ENCODE measurements at regions not wholly inside any gene's neighbourhood (a gene's known extent, or its start where the extent isn't known, plus 50 kb on each side); places are given as distances from the start of the nearest gene placed in this dataset.

DNA sequence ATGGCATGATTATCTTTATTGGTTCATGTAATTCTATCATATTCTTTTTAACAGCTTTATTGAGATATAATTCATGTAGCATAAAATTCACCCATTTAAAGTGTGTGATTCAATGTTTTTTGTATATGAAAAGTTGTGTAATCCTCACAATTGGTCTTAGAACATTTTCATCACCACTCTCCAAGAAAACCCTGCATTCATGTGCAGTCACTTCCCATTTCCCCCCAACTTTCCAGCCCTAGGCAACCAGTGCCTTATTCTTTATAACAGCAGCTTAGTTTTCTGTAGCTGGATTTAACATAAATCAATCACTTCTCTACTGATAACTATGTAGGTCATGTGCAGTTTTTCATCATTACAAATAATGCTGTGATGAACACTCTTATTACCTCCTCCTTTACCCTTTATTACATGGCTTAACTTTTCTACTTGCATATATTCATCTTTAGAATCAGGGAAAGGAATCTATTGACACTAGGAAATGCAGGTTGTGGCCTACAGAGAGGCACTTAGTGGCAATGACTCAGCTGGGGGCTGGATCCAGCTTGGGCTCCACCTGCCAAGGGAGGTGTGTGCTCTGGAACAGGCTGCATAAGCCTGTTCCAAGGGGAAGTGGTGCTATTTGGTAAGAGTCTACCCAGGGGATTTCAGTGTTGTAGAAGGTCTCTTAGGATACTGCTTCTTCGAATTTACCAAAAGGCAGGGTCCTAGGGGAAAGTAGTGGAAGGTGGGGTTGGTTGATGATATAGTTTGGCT lies 89.1 kb downstream of the ETAA1 start:
- CTCF ChIA-PET: no interaction called here
- H3K4me3 ChIP-seq (ENCODE audit: low read length): no peak overlapping the region
- no peak overlapping the region for H3K4me3 Mint-ChIP-seq
- H3K4me1 Mint-ChIP-seq: no peaks in the 10 kb centered on the region
- no peaks in the 10 kb centered on the region for H3K4me1 ChIP-seq (ENCODE audit: insufficient read depth, low read length)
- DNase-seq: no peak
- H3K36me3 ChIP-seq (ENCODE audit: insufficient read depth, low read length): no peaks in the 10 kb centered on the region
- H3K36me3 Mint-ChIP-seq: no peaks in the 10 kb centered on the region
- H3K27ac ChIP-seq (ENCODE audit: low read depth, low read length): no peak overlapping the region
- POLR2A ChIA-PET: no interaction called here
- H3K27ac Mint-ChIP-seq: no peak overlapping the region
- H3K27me3 Mint-ChIP-seq: no peaks in the 10 kb centered on the region
- no peaks in the 10 kb centered on the region for H3K9me3 ChIP-seq (ENCODE audit: low read length)
- H3K9me3 Mint-ChIP-seq: no peaks in the 10 kb centered on the region
- H3K27me3 ChIP-seq (ENCODE audit: insufficient read depth, low read length, poor library complexity, severe bottlenecking): no peaks in the 10 kb centered on the region

DNA sequence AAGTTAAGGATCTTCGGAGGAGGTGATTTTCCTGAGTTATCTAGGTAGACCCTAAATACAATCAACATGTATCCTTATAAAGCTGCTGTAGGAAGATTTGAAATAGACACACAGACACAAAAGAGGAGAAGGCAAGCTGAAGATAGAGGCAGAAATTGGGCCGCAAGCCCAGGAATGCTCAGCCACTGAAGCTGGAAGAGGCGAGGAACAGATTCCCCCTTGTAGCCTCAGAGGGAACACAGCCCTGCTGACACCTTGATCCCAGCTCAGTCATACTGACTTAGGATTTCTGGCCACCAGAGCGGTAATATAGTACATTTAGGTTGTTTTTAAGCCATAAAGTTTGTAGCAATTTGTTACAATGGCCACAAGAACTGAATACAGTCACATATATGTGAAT lies 90.9 kb downstream of the ETAA1 start:
- no peaks in the 10 kb centered on the region for H3K4me1 Mint-ChIP-seq
- Histone ChIP-seq H3K9me3 (ENCODE audit: low read length) (no peaks in the 10 kb centered on the region), H3K27me3 (ENCODE audit: insufficient read depth, low read length, poor library complexity, severe bottlenecking) (no peaks in the 10 kb centered on the region), H3K27ac (ENCODE audit: low read depth, low read length) (no peak overlapping the region), H3K4me3 (ENCODE audit: low read length) (no peak overlapping the region), H3K4me1 (ENCODE audit: insufficient read depth, low read length) (no peaks in the 10 kb centered on the region), H3K36me3 (ENCODE audit: insufficient read depth, low read length) (no peaks in the 10 kb centered on the region)
- ChIA-PET POLR2A (no interaction called here), CTCF (no interaction called here)
- H3K4me3 Mint-ChIP-seq: no peak overlapping the region
- no peaks in the 10 kb centered on the region for H3K36me3 Mint-ChIP-seq
- H3K27me3 Mint-ChIP-seq: no peaks in the 10 kb centered on the region
- DNase-seq: no peak
- H3K9me3 Mint-ChIP-seq: no peaks in the 10 kb centered on the region
- H3K27ac Mint-ChIP-seq: no peak overlapping the region

DNA sequence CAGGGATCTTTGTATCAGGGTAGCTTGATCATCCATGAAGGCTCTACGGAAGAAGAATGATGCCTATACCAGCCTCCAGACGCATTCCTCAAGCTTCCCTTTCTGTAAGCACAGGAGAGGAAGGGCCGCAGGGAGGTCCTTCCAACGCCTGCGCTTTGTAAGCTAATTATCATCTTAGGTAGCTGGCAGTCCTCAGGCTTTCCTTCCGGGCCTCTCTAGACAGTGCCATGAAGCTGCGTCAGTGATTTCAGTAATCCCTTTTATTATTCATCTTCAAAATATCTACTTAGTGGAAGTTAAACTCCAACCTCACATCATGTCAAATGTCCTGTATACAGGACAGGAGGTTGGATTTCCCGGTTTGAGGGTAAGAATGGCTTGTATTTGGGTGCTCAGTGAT lies 92.3 kb downstream of the ETAA1 start:
- peaks cover 0 to 1% of the 10 kb centered on the region in 2 donors for H3K27me3 Mint-ChIP-seq
- Histone ChIP-seq H3K4me1 (ENCODE audit: insufficient read depth, low read length) (no peaks in the 10 kb centered on the region), H3K27ac (ENCODE audit: low read depth, low read length) (no peak overlapping the region), H3K27me3 (ENCODE audit: insufficient read depth, low read length, poor library complexity, severe bottlenecking) (no peaks in the 10 kb centered on the region), H3K4me3 (ENCODE audit: low read length) (no peak overlapping the region), H3K36me3 (ENCODE audit: insufficient read depth, low read length) (no peaks in the 10 kb centered on the region), H3K9me3 (ENCODE audit: low read length) (no peaks in the 10 kb centered on the region)
- H3K36me3 Mint-ChIP-seq: no peaks in the 10 kb centered on the region
- H3K4me3 Mint-ChIP-seq: no peak overlapping the region
- ChIA-PET CTCF (no interaction called here), POLR2A (no interaction called here)
- no peaks in the 10 kb centered on the region for H3K4me1 Mint-ChIP-seq
- H3K9me3 Mint-ChIP-seq: no peaks in the 10 kb centered on the region
- DNase-seq: no peak
- H3K27ac Mint-ChIP-seq: no peak overlapping the region

GRCh38 chr2:67498931-67499330 lies 101.8 kb downstream of the ETAA1 start:
- Histone ChIP-seq H3K27ac (ENCODE audit: low read depth, low read length) (no peak overlapping the region), H3K4me1 (ENCODE audit: insufficient read depth, low read length) (no peaks in the 10 kb centered on the region), H3K4me3 (ENCODE audit: low read length) (no peak overlapping the region), H3K27me3 (ENCODE audit: insufficient read depth, low read length, poor library complexity, severe bottlenecking) (no peaks in the 10 kb centered on the region), H3K9me3 (ENCODE audit: low read length) (no peaks in the 10 kb centered on the region), H3K36me3 (ENCODE audit: insufficient read depth, low read length) (no peaks in the 10 kb centered on the region)
- H3K4me3 Mint-ChIP-seq: no peak overlapping the region
- POLR2A ChIA-PET: no interaction called here
- peaks cover 0 to 5% of the 10 kb centered on the region in 2 donors for H3K27me3 Mint-ChIP-seq
- DNase-seq: no peak
- H3K4me1 Mint-ChIP-seq: no peaks in the 10 kb centered on the region
- H3K9me3 Mint-ChIP-seq: peaks cover 0 to 2% (median 0%) of the 10 kb centered on the region in 5 donors
- CTCF ChIA-PET: no interaction called here
- H3K27ac Mint-ChIP-seq: no peak overlapping the region
- no peaks in the 10 kb centered on the region for H3K36me3 Mint-ChIP-seq

DNA sequence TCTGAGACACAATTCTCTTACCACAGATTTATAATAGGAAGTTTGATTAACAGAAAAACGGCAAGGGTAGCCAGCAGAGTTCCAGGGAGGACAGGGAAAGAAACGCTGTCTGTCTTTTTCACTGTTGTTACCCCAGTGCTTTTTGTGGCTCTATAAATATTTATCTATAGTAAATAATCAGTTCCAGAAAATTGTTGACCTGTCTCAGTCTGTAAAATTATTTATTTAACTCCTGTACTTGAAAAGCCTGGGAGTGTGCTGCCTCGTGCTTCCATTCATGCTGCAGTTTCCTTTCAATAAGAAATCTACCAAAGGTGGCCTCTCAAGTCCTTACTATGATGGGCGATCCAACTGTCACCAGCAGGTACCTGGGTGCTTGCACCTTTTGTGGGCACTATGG lies 102.9 kb downstream of the ETAA1 start:
- Histone ChIP-seq H3K9me3 (ENCODE audit: low read length) (no peaks in the 10 kb centered on the region), H3K27me3 (ENCODE audit: insufficient read depth, low read length, poor library complexity, severe bottlenecking) (no peaks in the 10 kb centered on the region), H3K27ac (ENCODE audit: low read depth, low read length) (no peak overlapping the region), H3K4me1 (ENCODE audit: insufficient read depth, low read length) (no peaks in the 10 kb centered on the region), H3K36me3 (ENCODE audit: insufficient read depth, low read length) (no peaks in the 10 kb centered on the region), H3K4me3 (ENCODE audit: low read length) (no peak overlapping the region)
- no peak overlapping the region for H3K27ac Mint-ChIP-seq
- no peaks in the 10 kb centered on the region for H3K4me1 Mint-ChIP-seq
- POLR2A ChIA-PET: no interaction called here
- H3K9me3 Mint-ChIP-seq: peaks cover 0 to 2% (median 0%) of the 10 kb centered on the region in 5 donors
- no peaks in the 10 kb centered on the region for H3K36me3 Mint-ChIP-seq
- no peak for DNase-seq
- peaks cover 0 to 5% of the 10 kb centered on the region in 2 donors for H3K27me3 Mint-ChIP-seq
- CTCF ChIA-PET: no interaction called here
- no peak overlapping the region for H3K4me3 Mint-ChIP-seq

DNA sequence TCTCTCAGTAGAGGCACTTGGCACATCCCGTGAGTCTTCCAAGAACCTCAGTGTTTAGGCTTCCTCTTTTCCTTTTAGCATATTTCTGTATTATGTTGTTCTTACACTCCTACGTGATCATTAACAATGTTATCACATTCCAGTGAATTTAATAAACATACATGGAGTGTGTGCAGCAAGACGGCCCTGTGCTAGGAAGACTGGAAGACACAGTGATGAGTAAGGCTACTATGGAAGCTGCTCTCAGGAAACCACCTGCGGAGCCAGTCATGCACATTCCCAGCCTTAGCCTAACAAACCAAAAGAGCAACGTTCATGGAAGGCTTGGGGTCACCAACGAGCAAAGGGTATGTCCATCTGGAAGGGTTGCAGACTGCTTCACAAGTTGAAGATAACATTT lies 103.4 kb downstream of the ETAA1 start:
- Histone ChIP-seq H3K27me3 (ENCODE audit: insufficient read depth, low read length, poor library complexity, severe bottlenecking) (no peaks in the 10 kb centered on the region), H3K9me3 (ENCODE audit: low read length) (no peaks in the 10 kb centered on the region), H3K4me3 (ENCODE audit: low read length) (no peak overlapping the region), H3K27ac (ENCODE audit: low read depth, low read length) (no peak overlapping the region), H3K36me3 (ENCODE audit: insufficient read depth, low read length) (no peaks in the 10 kb centered on the region), H3K4me1 (ENCODE audit: insufficient read depth, low read length) (no peaks in the 10 kb centered on the region)
- no peak for DNase-seq
- ChIA-PET CTCF (no interaction called here), POLR2A (no interaction called here)
- Mint-ChIP-seq H3K27ac (no peak overlapping the region), H3K9me3 (peaks cover 0 to 2% (median 0%) of the 10 kb centered on the region in 5 donors), H3K27me3 (peaks cover 0 to 5% of the 10 kb centered on the region in 2 donors), H3K36me3 (no peaks in the 10 kb centered on the region), H3K4me3 (no peak overlapping the region), H3K4me1 (no peaks in the 10 kb centered on the region)

DNA sequence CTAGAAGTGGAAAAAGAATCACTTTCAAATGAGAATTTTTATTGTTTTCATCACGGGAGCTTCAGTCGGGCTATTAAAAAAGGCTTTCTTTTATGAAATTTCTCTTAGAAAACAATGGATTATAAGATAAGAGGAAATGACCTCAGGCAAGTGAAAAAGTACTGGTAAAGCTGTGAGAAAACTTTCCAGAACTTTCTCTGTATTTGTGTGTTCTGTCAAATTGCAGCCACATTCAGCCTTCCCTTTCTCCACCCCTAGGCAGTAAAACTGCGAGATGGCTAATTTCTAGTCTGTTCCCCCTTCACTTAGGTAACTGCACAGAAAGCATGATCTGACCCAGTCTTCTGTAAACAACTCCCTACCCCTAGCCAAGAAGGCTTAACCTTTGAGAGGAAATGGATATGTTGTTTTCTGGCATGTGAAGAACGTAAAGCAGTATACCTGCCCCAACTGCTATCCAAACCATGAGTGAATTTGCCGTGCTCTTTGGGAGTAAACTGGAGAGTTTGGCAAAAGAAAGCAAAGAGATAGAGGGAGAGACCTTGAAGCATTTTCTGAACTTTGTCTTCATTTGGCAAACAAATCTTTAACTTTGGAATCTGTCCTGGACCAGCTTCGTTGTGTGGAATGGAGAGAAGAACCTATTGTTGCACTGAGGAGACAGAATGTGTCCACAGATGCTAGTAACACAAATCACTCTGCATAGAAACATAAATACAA lies 105.4 kb downstream of the ETAA1 start:
- H3K4me3 Mint-ChIP-seq: no peak overlapping the region
- Histone ChIP-seq H3K36me3 (ENCODE audit: insufficient read depth, low read length) (no peaks in the 10 kb centered on the region), H3K27ac (ENCODE audit: low read depth, low read length) (no peak overlapping the region), H3K4me1 (ENCODE audit: insufficient read depth, low read length) (no peaks in the 10 kb centered on the region), H3K27me3 (ENCODE audit: insufficient read depth, low read length, poor library complexity, severe bottlenecking) (no peaks in the 10 kb centered on the region), H3K9me3 (ENCODE audit: low read length) (no peaks in the 10 kb centered on the region), H3K4me3 (ENCODE audit: low read length) (no peak overlapping the region)
- ChIA-PET CTCF (no interaction called here), POLR2A (no interaction called here)
- H3K27ac Mint-ChIP-seq: no peak overlapping the region
- H3K4me1 Mint-ChIP-seq: no peaks in the 10 kb centered on the region
- H3K27me3 Mint-ChIP-seq: peaks cover 0 to 5% of the 10 kb centered on the region in 2 donors
- H3K9me3 Mint-ChIP-seq: peaks cover 0 to 5% (median 0%) of the 10 kb centered on the region in 5 donors
- no peaks in the 10 kb centered on the region for H3K36me3 Mint-ChIP-seq
- DNase-seq: no peak

DNA sequence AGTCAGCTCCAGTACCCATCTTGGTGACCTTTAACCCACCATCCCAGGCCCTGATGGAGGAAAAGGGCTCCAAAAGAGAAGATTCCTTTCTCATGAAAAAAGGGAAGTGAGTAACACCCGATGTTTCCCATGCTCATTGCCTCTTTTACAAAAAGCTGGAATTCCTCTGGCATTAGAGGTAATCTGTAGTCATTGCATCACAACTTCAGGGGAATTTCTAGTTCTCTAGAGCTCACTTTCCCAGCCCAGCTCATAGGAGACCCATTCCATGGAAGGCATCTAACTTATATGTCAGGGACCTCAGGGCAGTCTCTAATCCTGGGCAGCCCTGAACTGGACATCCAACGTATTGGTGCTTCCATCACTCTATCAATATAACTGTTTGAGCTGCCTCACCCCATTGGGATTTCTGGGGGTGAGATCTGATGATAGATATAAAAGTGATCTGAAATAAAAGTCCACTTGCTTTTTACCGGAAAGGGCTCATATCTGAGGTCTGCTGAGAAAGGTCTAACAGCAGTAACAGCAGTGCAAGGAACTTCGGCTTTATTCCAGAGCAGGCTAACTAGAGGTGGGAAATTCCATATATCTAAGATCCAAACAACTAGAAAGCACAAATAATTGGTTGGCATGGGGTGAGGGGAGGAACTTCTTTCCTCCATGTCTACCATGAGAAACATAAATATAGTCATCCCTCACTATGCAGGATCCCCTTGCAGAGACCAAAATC lies 106.1 kb downstream of the ETAA1 start:
- no peaks in the 10 kb centered on the region for H3K27me3 ChIP-seq (ENCODE audit: insufficient read depth, low read length, poor library complexity, severe bottlenecking)
- CTCF ChIA-PET: no interaction called here
- H3K4me1 Mint-ChIP-seq: no peaks in the 10 kb centered on the region
- no peak overlapping the region for H3K4me3 Mint-ChIP-seq
- peaks cover 0 to 5% (median 0%) of the 10 kb centered on the region in 5 donors for H3K9me3 Mint-ChIP-seq
- DNase-seq: no peak
- no peak overlapping the region for H3K27ac ChIP-seq (ENCODE audit: low read depth, low read length)
- no peaks in the 10 kb centered on the region for H3K36me3 ChIP-seq (ENCODE audit: insufficient read depth, low read length)
- H3K4me3 ChIP-seq (ENCODE audit: low read length): no peak overlapping the region
- no peak overlapping the region for H3K27ac Mint-ChIP-seq
- H3K36me3 Mint-ChIP-seq: no peaks in the 10 kb centered on the region
- POLR2A ChIA-PET: no interaction called here
- peaks cover 0 to 5% of the 10 kb centered on the region in 2 donors for H3K27me3 Mint-ChIP-seq
- no peaks in the 10 kb centered on the region for H3K9me3 ChIP-seq (ENCODE audit: low read length)
- H3K4me1 ChIP-seq (ENCODE audit: insufficient read depth, low read length): no peaks in the 10 kb centered on the region
